ENCODE measurements at regions not wholly inside any gene's neighbourhood (a gene's known extent, or its start where the extent isn't known, plus 50 kb on each side); places are given as distances from the start of the nearest gene placed in this dataset.

- Mint-ChIP-seq H3K27ac (no peak overlapping the region), H3K27me3 (peaks cover 25% of the 10 kb centered on the region), H3K36me3 (ENCODE audit: low read depth) (no peaks in the 10 kb centered on the region), H3K4me3 (no peak overlapping the region), H3K4me1 (no peaks in the 10 kb centered on the region), H3K9me3 (no peaks in the 10 kb centered on the region)
- ChIA-PET POLR2A (no interaction called here), CTCF (no interaction called here)
- intact Hi-C loops (cut with micrococcal nuclease): no loop called here
- DNase-seq: no peak
- no peak for ATAC-seq (ENCODE audit: low read depth)
- TF ChIP-seq CTCF (IDR thresholded peaks at IDR 0.05): no peak
Measured at GRCh38 chr2:11069566-11070185, 85.6 kb upstream of the SLC66A3 start.

DNA sequence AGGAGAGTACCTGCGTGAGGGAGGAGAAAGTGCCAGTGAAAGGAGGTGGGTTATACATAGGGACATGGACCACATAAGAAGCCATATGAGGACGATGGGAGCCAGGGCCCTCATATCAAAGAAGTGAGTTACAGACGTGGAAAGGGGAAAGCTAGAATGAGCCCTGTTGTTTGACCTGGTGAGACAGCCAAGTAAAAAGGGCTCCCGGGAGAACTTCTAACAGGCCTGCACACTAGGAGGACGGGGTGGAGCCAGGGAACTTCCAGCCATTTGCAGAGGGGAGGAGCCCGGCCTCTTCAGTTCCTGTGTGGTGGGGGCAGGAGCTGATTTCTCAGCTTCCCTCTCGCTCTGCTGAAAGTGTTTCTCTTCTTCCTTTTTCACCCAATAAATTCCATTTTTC is 84.1 kb upstream of the SLC66A3 start:
- ATAC-seq (ENCODE audit: low read depth) (no peak), DNase-seq (no peak)
- Mint-ChIP-seq H3K9me3 (no peaks in the 10 kb centered on the region), H3K27ac (no peak overlapping the region), H3K36me3 (ENCODE audit: low read depth) (no peaks in the 10 kb centered on the region), H3K27me3 (peaks cover 22% of the 10 kb centered on the region), H3K4me3 (no peak overlapping the region), H3K4me1 (no peaks in the 10 kb centered on the region)
- intact Hi-C loops (cut with micrococcal nuclease): no loop called here
- CTCF ChIA-PET: no interaction called here
- POLR2A ChIA-PET: no interaction called here
- no peak for TF ChIP-seq CTCF (IDR thresholded peaks at IDR 0.05)

DNA sequence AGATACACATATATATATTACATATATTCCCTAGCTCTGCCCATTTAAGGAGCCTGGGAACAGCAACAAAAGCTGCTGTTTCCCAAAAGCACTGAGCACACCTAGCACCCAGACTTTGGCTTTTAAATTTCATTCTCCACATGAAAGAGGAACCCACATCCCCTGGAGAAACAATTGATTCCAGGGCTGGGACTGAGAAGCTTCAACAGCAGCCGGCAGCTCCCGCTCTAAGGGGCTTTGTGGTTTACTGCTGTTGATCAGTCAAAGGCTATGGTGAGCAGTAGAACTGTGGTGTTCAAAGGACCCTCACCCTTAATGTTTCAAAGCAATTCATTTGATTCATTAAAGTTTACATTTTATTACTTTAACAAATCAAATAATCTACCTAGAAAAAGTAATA is 83.3 kb upstream of the SLC66A3 start:
- ChIA-PET POLR2A (no interaction called here), CTCF (no interaction called here)
- no peak for TF ChIP-seq CTCF (IDR thresholded peaks at IDR 0.05)
- no peak for ATAC-seq (ENCODE audit: low read depth)
- no peak for DNase-seq
- intact Hi-C loops (cut with micrococcal nuclease): no loop called here
- no peak overlapping the region for H3K4me3 Mint-ChIP-seq
- H3K27me3 Mint-ChIP-seq: peaks cover 20% of the 10 kb centered on the region
- H3K36me3 Mint-ChIP-seq (ENCODE audit: low read depth): no peaks in the 10 kb centered on the region
- H3K27ac Mint-ChIP-seq: no peak overlapping the region
- no peaks in the 10 kb centered on the region for H3K4me1 Mint-ChIP-seq
- no peaks in the 10 kb centered on the region for H3K9me3 Mint-ChIP-seq

DNA sequence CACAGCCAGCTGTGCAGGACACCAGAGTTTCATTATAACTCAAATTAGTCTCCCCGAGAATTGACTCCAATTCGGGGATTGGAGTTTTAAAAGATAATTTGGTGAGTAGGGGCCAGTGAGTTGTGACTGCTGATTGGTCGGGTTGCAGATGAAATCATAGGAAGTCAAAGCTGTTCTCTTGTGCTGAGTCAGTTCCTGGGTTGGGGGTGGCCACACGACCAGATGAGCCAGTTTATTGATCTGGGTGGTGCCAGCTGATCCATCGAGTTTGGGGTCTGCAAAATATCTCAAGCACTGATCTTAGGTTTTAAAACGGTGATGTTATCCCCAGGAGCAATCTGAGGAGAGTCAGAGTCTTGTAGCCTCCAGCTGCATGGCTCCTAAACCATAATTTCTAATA is 82.7 kb upstream of the SLC66A3 start:
- Mint-ChIP-seq H3K4me3 (no peak overlapping the region), H3K4me1 (no peaks in the 10 kb centered on the region), H3K9me3 (no peaks in the 10 kb centered on the region), H3K27me3 (peaks cover 21% of the 10 kb centered on the region), H3K27ac (no peak overlapping the region), H3K36me3 (ENCODE audit: low read depth) (no peaks in the 10 kb centered on the region)
- intact Hi-C loops (cut with micrococcal nuclease): no loop called here
- DNase-seq (no peak), ATAC-seq (ENCODE audit: low read depth) (no peak)
- CTCF ChIA-PET: no interaction called here
- POLR2A ChIA-PET: no interaction called here
- TF ChIP-seq CTCF (IDR thresholded peaks at IDR 0.05): no peak

DNA sequence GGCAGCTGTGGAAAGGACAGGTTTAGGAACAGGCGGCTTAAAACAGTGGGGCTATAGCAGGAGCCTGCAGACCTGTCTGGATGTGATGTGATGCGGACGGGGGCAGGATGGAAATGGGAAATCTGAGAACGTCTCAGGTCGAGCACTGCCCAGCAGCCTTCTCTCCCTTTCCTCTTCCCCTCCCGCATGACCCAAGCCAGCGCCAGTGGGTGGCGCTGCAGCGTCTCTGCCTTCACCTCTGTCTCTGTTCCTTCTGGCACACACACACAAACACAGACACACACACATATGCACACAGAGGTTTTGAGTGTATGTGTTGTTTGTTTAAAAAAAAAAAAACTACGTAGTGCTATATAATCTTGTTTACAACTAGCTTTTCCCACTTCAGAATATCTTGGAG is 82.0 kb upstream of the SLC66A3 start:
- H3K4me3 Mint-ChIP-seq: no peak overlapping the region
- no peaks in the 10 kb centered on the region for H3K9me3 Mint-ChIP-seq
- ATAC-seq (ENCODE audit: low read depth) (no peak), DNase-seq (no peak)
- TF ChIP-seq CTCF (IDR thresholded peaks at IDR 0.05): no peak
- peaks cover 21% of the 10 kb centered on the region for H3K27me3 Mint-ChIP-seq
- intact Hi-C loops (cut with micrococcal nuclease): no loop called here
- H3K36me3 Mint-ChIP-seq (ENCODE audit: low read depth): no peaks in the 10 kb centered on the region
- no peaks in the 10 kb centered on the region for H3K4me1 Mint-ChIP-seq
- ChIA-PET POLR2A (no interaction called here), CTCF (no interaction called here)
- H3K27ac Mint-ChIP-seq: no peak overlapping the region
